Ovary (tissue), 3 donors: ENCODE measurements at regions not wholly inside any gene's neighbourhood (a gene's known extent, or its start where the extent isn't known, plus 50 kb on each side); places are given as distances from the start of the nearest gene placed in this dataset.

Experiments used
- CTCF ChIP-seq, 3 donors: fragments of 450-650 bp in 2 of 3; fragments of 200-600 bp in 1 of 3; IDR thresholded peaks; one replicate each; pipeline versions ENCODE4 v1.5.1 to v1.8.0; 2016 to 2022; ENCODE audit warnings: antibody characterized with exemption in 3 of 3, mild to moderate bottlenecking in 1 of 3
- POLR2A ChIP-seq: fragments of 450-650 bp; IDR thresholded peaks from one replicate; pipeline ENCODE4 v1.6.1; 2017; ENCODE audit warnings: antibody characterized with exemption, mild to moderate bottlenecking, moderate library complexity
- donor health status: DM: no; HTN: no; CAD: no.

GRCh38 chr2:217710211-217710765, 292.5 kb downstream of the TNS1 start:
- TF ChIP-seq POLR2A, result no peak
- no peak for TF ChIP-seq CTCF (IDR thresholded peaks at IDR 0.05)
